ENCODE measurements at regions not wholly inside any gene's neighbourhood (a gene's known extent, or its start where the extent isn't known, plus 50 kb on each side); places are given as distances from the start of the nearest gene placed in this dataset.

GRCh38 chr21:14673649-14674048, 127.5 kb upstream of the SAMSN1 start:
- TF ChIP-seq EZH2 (IDR thresholded peaks at IDR 0.05), result no peak
- TF ChIP-seq POLR2AphosphoS5 (IDR thresholded peaks at IDR 0.05; ENCODE audit: borderline replicate concordance, low read depth, low read length), result no peak
- no peak for TF ChIP-seq FOXP2 (optimal IDR thresholded peaks at IDR 0.05; ENCODE audit: control extremely low read depth, extremely low read length, insufficient read depth)
